ENCODE measurements at regions not wholly inside any gene's neighbourhood (a gene's known extent, or its start where the extent isn't known, plus 50 kb on each side); places are given as distances from the start of the nearest gene placed in this dataset.

- TF ChIP-seq, protein P1, sequence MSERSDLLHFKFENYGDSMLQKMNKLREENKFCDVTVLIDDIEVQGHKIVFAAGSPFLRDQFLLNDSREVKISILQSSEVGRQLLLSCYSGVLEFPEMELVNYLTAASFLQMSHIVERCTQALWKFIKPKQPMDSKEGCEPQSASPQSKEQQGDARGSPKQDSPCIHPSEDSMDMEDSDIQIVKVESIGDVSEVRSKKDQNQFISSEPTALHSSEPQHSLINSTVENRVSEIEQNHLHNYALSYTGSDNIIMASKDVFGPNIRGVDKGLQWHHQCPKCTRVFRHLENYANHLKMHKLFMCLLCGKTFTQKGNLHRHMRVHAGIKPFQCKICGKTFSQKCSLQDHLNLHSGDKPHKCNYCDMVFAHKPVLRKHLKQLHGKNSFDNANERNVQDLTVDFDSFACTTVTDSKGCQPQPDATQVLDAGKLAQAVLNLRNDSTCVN (tag by site-specific recombination; optimal IDR thresholded peaks at IDR 0.05) = no peak
- TF ChIP-seq, protein P2, sequence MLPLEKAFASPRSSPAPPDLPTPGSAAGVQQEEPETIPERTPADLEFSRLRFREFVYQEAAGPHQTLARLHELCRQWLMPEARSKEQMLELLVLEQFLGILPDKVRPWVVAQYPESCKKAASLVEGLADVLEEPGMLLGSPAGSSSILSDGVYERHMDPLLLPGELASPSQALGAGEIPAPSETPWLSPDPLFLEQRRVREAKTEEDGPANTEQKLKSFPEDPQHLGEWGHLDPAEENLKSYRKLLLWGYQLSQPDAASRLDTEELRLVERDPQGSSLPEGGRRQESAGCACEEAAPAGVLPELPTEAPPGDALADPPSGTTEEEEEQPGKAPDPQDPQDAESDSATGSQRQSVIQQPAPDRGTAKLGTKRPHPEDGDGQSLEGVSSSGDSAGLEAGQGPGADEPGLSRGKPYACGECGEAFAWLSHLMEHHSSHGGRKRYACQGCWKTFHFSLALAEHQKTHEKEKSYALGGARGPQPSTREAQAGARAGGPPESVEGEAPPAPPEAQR (tag by site-specific recombination; IDR thresholded peaks at IDR 0.05) = no peak
- TF ChIP-seq MEIS1 (CRISPR knock-in tag; IDR thresholded peaks at IDR 0.05; ENCODE audit: borderline replicate concordance) (no peak), IKZF3 (tag by site-specific recombination; IDR thresholded peaks at IDR 0.05) (no peak)
Observed at GRCh38 chr4:165627128-165627527, 245.9 kb upstream of the TLL1 start (continued).

DNA sequence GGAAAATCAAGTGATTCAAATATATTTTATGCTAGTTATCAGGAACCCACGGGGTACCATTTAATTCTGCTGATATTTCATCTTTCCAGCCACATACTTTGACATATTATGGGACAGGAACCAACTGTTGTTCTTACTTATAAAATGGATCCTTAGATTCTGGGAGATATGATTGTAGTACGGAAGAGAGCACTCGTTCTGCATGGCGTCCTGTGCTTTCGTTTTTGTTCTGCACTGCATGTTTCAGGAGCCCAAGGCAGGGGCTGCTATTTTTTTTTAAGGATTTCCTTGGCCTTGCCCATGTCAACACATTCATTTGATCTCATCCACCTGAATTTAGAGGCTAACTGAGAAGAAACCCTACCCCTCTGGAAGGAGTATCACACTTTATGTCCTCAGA lies 245.5 kb upstream of the TLL1 start:
- TF ChIP-seq ZFP3 (tag by site-specific recombination; IDR thresholded peaks at IDR 0.05; ENCODE audit: low read depth) = no peak
- no peak for TF ChIP-seq ZNF571 (tag by site-specific recombination; IDR thresholded peaks at IDR 0.05)
- no peak for TF ChIP-seq ZNF211 (tag by site-specific recombination; IDR thresholded peaks at IDR 0.05; ENCODE audit: low read depth)
- no peak for TF ChIP-seq ZNF776 (tag by site-specific recombination; IDR thresholded peaks at IDR 0.05; ENCODE audit: borderline replicate concordance)
- no peak for TF ChIP-seq ZNF677 (tag by site-specific recombination; IDR thresholded peaks at IDR 0.05)
- no peak for TF ChIP-seq ZNF155 (tag by site-specific recombination; IDR thresholded peaks at IDR 0.05)
- no peak for TF ChIP-seq PRDM1 (tag by site-specific recombination; IDR thresholded peaks at IDR 0.05)
- no peak for TF ChIP-seq YY2 (tag by site-specific recombination; IDR thresholded peaks at IDR 0.05)
- TF ChIP-seq ZNF426 (tag by site-specific recombination; IDR thresholded peaks at IDR 0.05) = no peak
- no peaks in the 10 kb centered on the region for H3K4me1 ChIP-seq (ENCODE audit: control insufficient read depth, insufficient read depth, low read length)
- no peak overlapping the region for H3K4me3 ChIP-seq (ENCODE audit: low read depth, low read length)
- ChIA-PET CTCF (no interaction called here), POLR2A (no interaction called here)
- H3K9me3 ChIP-seq (ENCODE audit: control insufficient read depth, insufficient read depth, low read depth, low read length) = no peaks in the 10 kb centered on the region
- H3K36me3 ChIP-seq (ENCODE audit: control insufficient read depth in 2 of 2, insufficient read depth in 1 of 2, low read length in 2 of 2) = no peaks in the 10 kb centered on the region
- H3K27ac ChIP-seq (ENCODE audit: extremely low read depth, low read depth, low read length) = no peak overlapping the region

DNA sequence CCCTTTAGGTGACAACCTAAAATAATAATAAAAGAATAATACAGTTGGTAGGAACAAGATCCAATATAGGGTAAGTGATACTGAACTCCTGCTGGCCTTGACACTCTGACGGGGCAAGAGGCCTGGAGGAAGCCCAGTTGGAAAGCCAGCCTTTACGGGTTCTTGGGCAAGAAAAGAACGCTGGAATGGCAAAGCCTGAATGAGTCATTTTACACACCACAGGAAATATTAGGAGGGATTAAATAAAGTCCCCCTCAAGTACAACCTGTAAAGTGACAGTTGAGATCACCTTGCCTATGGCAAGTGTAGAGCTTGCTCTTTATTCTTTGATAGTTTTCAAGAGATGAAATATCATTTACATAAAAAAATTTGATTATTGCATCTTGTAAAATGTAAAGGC lies 244.5 kb upstream of the TLL1 start:
- no peak for TF ChIP-seq ZNF76 (tag by site-specific recombination; IDR thresholded peaks at IDR 0.05; ENCODE audit: borderline replicate concordance, low read depth)
- no peak for TF ChIP-seq ZNF394 (tag by site-specific recombination; IDR thresholded peaks at IDR 0.05; ENCODE audit: borderline replicate concordance)
- no peak for TF ChIP-seq MEIS1 (CRISPR knock-in tag; IDR thresholded peaks at IDR 0.05; ENCODE audit: borderline replicate concordance)
- TF ChIP-seq ZNF416 (tag by site-specific recombination; IDR thresholded peaks at IDR 0.05) = no peak
- no peak for TF ChIP-seq RBAK (tag by site-specific recombination; IDR thresholded peaks at IDR 0.05)
- TF ChIP-seq PRDM2 (tag by site-specific recombination; IDR thresholded peaks at IDR 0.05; ENCODE audit: borderline replicate concordance) = no peak
- no peak for TF ChIP-seq ZIC2 (tag by site-specific recombination; IDR thresholded peaks at IDR 0.05)
- TF ChIP-seq ZNF121 (tag by site-specific recombination; IDR thresholded peaks at IDR 0.05) = no peak
- TF ChIP-seq GLI4 (tag by site-specific recombination; IDR thresholded peaks at IDR 0.05) = no peak
- no peak overlapping the region for H3K27ac ChIP-seq (ENCODE audit: extremely low read depth, low read depth, low read length)
- H3K9me3 ChIP-seq (ENCODE audit: control insufficient read depth, insufficient read depth, low read depth, low read length) = no peaks in the 10 kb centered on the region
- CTCF ChIA-PET = no interaction called here
- no peaks in the 10 kb centered on the region for H3K36me3 ChIP-seq (ENCODE audit: control insufficient read depth in 2 of 2, insufficient read depth in 1 of 2, low read length in 2 of 2)
- H3K4me1 ChIP-seq (ENCODE audit: control insufficient read depth, insufficient read depth, low read length) = no peaks in the 10 kb centered on the region
- POLR2A ChIA-PET = no interaction called here
- no peak overlapping the region for H3K4me3 ChIP-seq (ENCODE audit: low read depth, low read length)
